GM21717 (cell line): ENCODE measurements at regions not wholly inside any gene's neighbourhood (a gene's known extent, or its start where the extent isn't known, plus 50 kb on each side); places are given as distances from the start of the nearest gene placed in this dataset.
A peak's percentile ranks its signal among the peaks of the same experiment; 100 is the strongest.

Experiments used
- ATAC-seq: cut with Tn5 transposase; IDR thresholded peaks from one replicate; pipeline ENCODE4 v1.9.1; 2021; ENCODE audit warnings: mild to moderate bottlenecking, moderate library complexity; ENCODE audit not compliant: unreplicated experiment

GRCh38 chr4:124188595-124188994 is 523.9 kb downstream of the ANKRD50 start:
- ATAC-seq = no peak

GRCh38 chr4:124189545-124189944 is 523.0 kb downstream of the ANKRD50 start:
- ATAC-seq = no peak

- peak; percentile 46 for ATAC-seq
Measured at GRCh38 chr4:124191329-124191728, 521.2 kb downstream of the ANKRD50 start.

GRCh38 chr4:124192544-124192943 is 520.0 kb downstream of the ANKRD50 start:
- ATAC-seq = no peak

GRCh38 chr4:124199185-124199584 is 513.3 kb downstream of the ANKRD50 start:
- ATAC-seq = no peak

GRCh38 chr4:124199755-124200154 is 512.8 kb downstream of the ANKRD50 start:
- no peak for ATAC-seq

GRCh38 chr4:124201636-124202035 is 510.9 kb downstream of the ANKRD50 start:
- ATAC-seq = no peak

- ATAC-seq = no peak
Measured at GRCh38 chr4:124202099-124202498, 510.4 kb downstream of the ANKRD50 start.

GRCh38 chr4:124203613-124204238 is 508.8 kb downstream of the ANKRD50 start:
- ATAC-seq = no peak

- ATAC-seq = no peak
Measured at GRCh38 chr4:124206779-124207605, 505.5 kb downstream of the ANKRD50 start.

GRCh38 chr4:124209211-124209610 is 503.3 kb downstream of the ANKRD50 start:
- ATAC-seq = no peak

- ATAC-seq = no peak
Measured at GRCh38 chr4:124209626-124210025, 502.9 kb downstream of the ANKRD50 start.

- no peak for ATAC-seq
Measured at GRCh38 chr4:124210746-124211145, 501.8 kb downstream of the ANKRD50 start.

GRCh38 chr4:124212815-124213630 is 499.5 kb downstream of the ANKRD50 start:
- no peak for ATAC-seq

- ATAC-seq = no peak
Measured at GRCh38 chr4:124219389-124219788, 493.1 kb downstream of the ANKRD50 start.

GRCh38 chr4:124224256-124224655 is 488.3 kb downstream of the ANKRD50 start:
- no peak for ATAC-seq

- ATAC-seq = no peak
Measured at GRCh38 chr4:124227981-124228380, 484.6 kb downstream of the ANKRD50 start.

- no peak for ATAC-seq
Measured at GRCh38 chr4:124230268-124230667, 482.3 kb downstream of the ANKRD50 start.

- ATAC-seq = no peak
Measured at GRCh38 chr4:124234771-124235170, 477.8 kb downstream of the ANKRD50 start.

- ATAC-seq = no peak
Measured at GRCh38 chr4:124243671-124244366, 468.7 kb downstream of the ANKRD50 start.

GRCh38 chr4:124253080-124253479 is 459.5 kb downstream of the ANKRD50 start:
- ATAC-seq = no peak
